GM12872 (cell line): ENCODE measurements at regions not wholly inside any gene's neighbourhood (a gene's known extent, or its start where the extent isn't known, plus 50 kb on each side); places are given as distances from the start of the nearest gene placed in this dataset.

ENCODE experiments used
- TF ChIP-seq, protein P1 (sequence below): IDR thresholded peaks from 3 replicates; pipeline ENCODE4 v1.5.1; 2011; ENCODE audit warnings: low read depth, mild to moderate bottlenecking, low read length, moderate library complexity; ENCODE audit not compliant: insufficient read depth

DNA sequence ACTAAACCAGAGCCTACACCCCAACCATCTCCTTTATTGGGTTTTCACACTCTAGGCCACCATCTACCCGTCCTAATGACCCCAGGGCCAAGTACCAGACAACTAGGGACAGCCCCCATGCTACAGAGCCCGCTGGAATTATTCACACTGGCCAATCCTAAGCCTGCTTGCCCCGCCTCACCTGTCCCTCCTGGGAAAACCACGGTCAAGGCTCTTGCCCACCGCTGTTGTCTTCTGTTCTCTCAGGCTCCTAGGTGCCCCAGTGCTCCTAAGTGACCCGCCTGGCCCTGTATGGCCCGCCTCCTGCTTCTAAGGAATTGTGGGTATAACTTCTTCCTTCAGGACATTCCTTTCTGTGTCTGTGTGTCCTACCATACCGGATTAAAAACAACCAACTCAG lies 453.4 kb downstream of the CD83 start:
- TF ChIP-seq, protein P1, sequence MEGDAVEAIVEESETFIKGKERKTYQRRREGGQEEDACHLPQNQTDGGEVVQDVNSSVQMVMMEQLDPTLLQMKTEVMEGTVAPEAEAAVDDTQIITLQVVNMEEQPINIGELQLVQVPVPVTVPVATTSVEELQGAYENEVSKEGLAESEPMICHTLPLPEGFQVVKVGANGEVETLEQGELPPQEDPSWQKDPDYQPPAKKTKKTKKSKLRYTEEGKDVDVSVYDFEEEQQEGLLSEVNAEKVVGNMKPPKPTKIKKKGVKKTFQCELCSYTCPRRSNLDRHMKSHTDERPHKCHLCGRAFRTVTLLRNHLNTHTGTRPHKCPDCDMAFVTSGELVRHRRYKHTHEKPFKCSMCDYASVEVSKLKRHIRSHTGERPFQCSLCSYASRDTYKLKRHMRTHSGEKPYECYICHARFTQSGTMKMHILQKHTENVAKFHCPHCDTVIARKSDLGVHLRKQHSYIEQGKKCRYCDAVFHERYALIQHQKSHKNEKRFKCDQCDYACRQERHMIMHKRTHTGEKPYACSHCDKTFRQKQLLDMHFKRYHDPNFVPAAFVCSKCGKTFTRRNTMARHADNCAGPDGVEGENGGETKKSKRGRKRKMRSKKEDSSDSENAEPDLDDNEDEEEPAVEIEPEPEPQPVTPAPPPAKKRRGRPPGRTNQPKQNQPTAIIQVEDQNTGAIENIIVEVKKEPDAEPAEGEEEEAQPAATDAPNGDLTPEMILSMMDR, result no peak

DNA sequence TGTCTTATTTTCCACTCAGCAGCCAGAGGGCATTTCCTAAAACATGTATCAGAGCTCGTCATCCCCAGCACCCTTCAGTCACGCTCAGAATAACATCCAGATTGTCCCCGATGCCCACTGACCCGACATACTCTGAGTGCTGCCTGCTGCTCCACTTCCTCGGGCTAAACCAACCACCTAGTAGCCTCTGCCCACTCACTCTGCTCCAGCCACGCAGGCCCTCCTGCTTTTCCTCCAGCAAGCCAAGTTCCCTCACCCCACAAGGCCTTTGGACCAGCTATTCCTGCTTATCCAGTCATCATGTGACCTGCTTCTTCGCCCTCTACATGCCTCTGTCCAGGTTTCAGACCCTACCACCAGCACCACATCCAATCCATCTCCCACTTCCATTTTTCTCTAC lies 454.2 kb downstream of the CD83 start:
- TF ChIP-seq, protein P1, result no peak

DNA sequence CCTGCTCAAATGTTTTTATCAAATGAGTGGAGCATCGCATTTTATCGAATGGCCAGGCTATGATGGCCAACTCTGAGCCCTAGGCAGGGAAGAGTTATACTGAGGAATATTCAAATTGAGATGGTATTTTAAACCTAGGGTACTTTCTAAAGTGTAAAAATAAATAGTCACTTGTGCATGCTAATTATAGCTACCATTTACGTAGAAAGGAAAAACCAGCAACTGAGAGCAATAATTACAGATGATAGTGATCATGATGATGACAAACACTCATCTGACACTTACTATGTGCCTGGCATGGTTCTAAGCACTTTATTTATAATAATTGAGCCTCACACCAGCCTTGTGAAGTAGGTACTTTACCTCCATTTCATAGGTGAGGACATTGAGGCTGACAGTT lies 455.7 kb downstream of the CD83 start:
- TF ChIP-seq, protein P1, result no peak

DNA sequence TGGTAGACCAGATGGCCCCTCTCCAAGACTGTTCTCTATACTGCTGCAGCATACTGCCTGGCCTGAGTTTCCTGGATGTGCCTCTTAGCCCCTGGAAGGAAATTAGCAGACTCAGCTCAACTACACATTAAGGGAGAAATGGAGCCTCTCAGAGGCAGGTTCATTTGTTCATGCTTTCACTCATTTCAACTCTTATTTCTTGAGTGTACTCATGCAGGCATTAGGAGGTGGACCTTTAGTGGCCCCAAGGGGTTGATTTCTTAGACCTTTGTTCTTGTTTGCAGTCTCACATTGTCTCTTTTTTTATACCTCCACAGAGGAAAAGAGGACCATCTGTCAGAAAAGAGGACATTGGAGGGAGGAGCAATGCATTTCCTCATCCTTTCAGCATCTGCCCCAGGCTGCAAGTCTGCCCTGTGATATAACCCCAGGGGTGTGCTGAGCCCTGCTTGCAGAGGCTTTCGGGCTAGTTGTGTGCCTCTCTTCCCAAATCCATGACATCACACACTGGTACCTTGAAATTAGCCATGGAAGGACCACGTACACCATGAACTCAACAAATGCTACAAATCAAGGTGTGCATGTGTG lies 456.2 kb downstream of the CD83 start:
- TF ChIP-seq, protein P1, result no peak

DNA sequence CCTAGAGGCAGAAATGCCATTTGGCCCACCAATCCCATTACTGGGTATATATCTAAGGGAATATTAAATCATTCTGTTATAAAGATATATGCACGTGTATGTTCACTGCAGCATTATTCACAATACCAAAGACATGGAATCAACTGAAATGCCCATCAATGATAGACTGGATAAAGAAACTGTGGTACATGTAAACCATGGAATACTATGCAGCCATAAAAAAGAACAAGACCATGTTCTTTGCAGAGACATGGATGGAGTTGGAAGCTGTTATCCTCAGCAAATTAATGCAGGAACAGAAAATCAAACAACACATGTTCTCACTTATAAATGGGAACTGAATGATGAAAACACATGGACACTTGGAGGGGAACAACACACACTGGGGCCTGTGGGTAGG lies 458.4 kb downstream of the CD83 start:
- TF ChIP-seq, protein P1, result no peak

DNA sequence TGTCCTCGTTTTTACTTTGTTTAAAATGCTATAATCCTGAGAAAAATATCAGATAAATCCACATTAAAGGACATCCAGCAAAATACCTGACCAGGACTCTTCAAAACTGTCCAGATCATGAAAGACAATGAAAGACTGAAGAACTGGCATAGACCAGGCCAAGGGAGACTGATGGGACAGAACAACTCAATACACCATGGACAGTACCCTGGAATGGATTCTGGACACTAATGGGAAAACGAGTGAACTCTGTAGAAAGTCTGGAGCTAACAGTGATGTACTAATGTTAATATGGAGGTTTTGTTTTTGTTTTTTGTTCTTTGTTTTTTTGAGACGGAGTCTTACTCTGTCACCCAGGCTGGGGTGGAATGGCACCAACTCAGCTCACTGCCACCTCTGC lies 461.4 kb downstream of the CD83 start:
- TF ChIP-seq, protein P1, result no peak

DNA sequence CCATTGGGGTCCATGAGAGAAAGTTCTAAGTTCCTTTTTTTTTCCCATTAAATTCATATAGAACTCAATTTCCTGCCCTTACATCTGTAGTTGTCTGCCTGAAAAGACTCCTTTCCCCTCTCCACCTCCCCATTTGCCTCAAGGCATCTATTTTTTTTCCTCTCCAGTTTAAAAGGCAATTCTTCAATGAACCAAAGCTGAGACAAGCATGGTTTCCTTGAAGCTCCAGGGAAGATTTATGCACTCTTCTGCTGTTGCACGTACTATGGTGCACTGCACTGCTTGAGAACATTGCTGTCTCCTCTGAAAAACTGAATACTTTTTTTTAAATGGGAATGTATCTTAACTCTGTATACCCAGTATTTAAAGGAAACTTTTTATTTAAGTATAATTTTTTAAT lies 465.2 kb downstream of the CD83 start:
- TF ChIP-seq, protein P1, result no peak

DNA sequence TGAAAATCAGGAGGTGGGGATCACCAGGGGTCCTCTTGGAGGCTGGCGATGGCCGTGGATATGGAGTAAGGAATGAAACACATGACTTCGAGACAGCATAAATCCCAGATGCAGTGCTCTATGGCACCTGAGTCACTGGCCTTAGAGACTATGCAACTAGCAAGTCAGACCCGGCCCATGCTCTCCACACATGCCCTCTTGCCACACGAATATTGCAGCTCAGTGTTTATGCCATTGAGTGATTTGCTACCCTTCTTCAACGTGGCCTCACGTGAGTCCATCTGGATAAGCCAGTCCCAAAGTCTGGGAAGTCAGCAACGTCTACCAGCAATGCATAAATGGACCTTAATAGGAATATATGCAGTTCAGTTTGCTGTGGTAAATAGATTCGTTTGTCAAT lies 466.3 kb downstream of the CD83 start:
- TF ChIP-seq, protein P1, result no peak
